Uterus (tissue), 3 donors: ENCODE measurements at regions not wholly inside any gene's neighbourhood (a gene's known extent, or its start where the extent isn't known, plus 50 kb on each side); places are given as distances from the start of the nearest gene placed in this dataset.

Experiments used
- DNase-seq, 2 donors: peaks; one replicate each; pipeline ENCODE4 v3.0.0-alpha.2; 2019 to 2020
- H3K27ac ChIP-seq, 2 donors: fragments of 200-600 bp; sonication (generic); 1 replicate in 1 of 2; 2 replicates in 1 of 2; pipeline ENCODE4 v1.5.1; 2016 to 2018
- H3K27me3 ChIP-seq, 2 donors: fragments of 200-600 bp; sonication (generic); one replicate each; pipeline ENCODE4 v1.5.1; 2018 to 2019; ENCODE audit warnings: control low read depth in 1 of 2
- H3K36me3 ChIP-seq, 2 donors: fragments of 200-600 bp; sonication (generic); one replicate each; pipeline ENCODE4 v1.5.1; 2019; ENCODE audit warnings: control low read depth in 1 of 2
- H3K4me1 ChIP-seq, 2 donors: fragments of 200-600 bp; sonication (generic); one replicate each; pipeline ENCODE4 v1.5.1; 2018 to 2019; ENCODE audit warnings: control low read depth in 1 of 2
- H3K4me3 ChIP-seq, 2 donors: fragments of 200-600 bp; sonication (generic); 1 replicate in 1 of 2; 2 replicates in 1 of 2; pipeline ENCODE4 v1.5.1; 2018 to 2019; ENCODE audit warnings: mild to moderate bottlenecking in 1 of 2
- H3K9me3 ChIP-seq, 2 donors: fragments of 200-600 bp; sonication (generic); one replicate each; pipeline ENCODE4 v1.5.1; 2019; ENCODE audit warnings: control low read depth in 1 of 2
- CTCF ChIP-seq, 4 experiments: fragments of 200-600 bp in 2 of 4; fragments of 450-650 bp in 2 of 4; sonication (generic) in 2 of 4; IDR thresholded peaks; one replicate each; pipeline ENCODE4 v1.5.1; 2016 to 2019; ENCODE audit warnings: antibody characterized with exemption in 4 of 4, mild to moderate bottlenecking in 2 of 4, moderate library complexity in 1 of 4
- POLR2A ChIP-seq, 2 donors: fragments of 450-650 bp; IDR thresholded peaks; one replicate each; pipeline ENCODE4 v1.6.1; 2016; ENCODE audit warnings: antibody characterized with exemption in 2 of 2, mild to moderate bottlenecking in 1 of 2, moderate library complexity in 1 of 2
- intact Hi-C: fragments of 100-400 bp; cut with DNase I; formaldehyde crosslinking; loops from one replicate; pipeline ENCODE4 v1.15.1; 2023; ENCODE audit warnings: low total_unique reads
- donor health status: DM: yes; HTN: yes; CAD: no.

GRCh38 chr3:65070968-65071367, 383.2 kb upstream of the ADAMTS9 start:
- no peak for DNase-seq
- no peaks in the 10 kb centered on the region for H3K36me3 ChIP-seq
- H3K4me1 ChIP-seq = no peaks in the 10 kb centered on the region
- no peaks in the 10 kb centered on the region for H3K27me3 ChIP-seq
- TF ChIP-seq CTCF (IDR thresholded peaks at IDR 0.05) = no peak
- TF ChIP-seq POLR2A (IDR thresholded peaks at IDR 0.05) = no peak
- no peak overlapping the region for H3K27ac ChIP-seq
- no peaks in the 10 kb centered on the region for H3K9me3 ChIP-seq
- intact Hi-C loops = no loop called here
- no peak overlapping the region for H3K4me3 ChIP-seq

- no peak overlapping the region for H3K27ac ChIP-seq
- no peak overlapping the region for H3K4me3 ChIP-seq
- intact Hi-C loops = no loop called here
- H3K9me3 ChIP-seq = no peaks in the 10 kb centered on the region
- no peaks in the 10 kb centered on the region for H3K27me3 ChIP-seq
- no peaks in the 10 kb centered on the region for H3K36me3 ChIP-seq
- H3K4me1 ChIP-seq = no peaks in the 10 kb centered on the region
- no peak for DNase-seq
- no peak for TF ChIP-seq CTCF (IDR thresholded peaks at IDR 0.05)
- no peak for TF ChIP-seq POLR2A (IDR thresholded peaks at IDR 0.05)
Measured at GRCh38 chr3:65060904-65061303, 373.1 kb upstream of the ADAMTS9 start.

GRCh38 chr3:65052101-65052500, 364.3 kb upstream of the ADAMTS9 start:
- no peaks in the 10 kb centered on the region for H3K36me3 ChIP-seq
- no peaks in the 10 kb centered on the region for H3K9me3 ChIP-seq
- intact Hi-C loops = no loop called here
- no peaks in the 10 kb centered on the region for H3K27me3 ChIP-seq
- DNase-seq = no peak
- no peak overlapping the region for H3K4me3 ChIP-seq
- H3K4me1 ChIP-seq = no peaks in the 10 kb centered on the region
- TF ChIP-seq CTCF (IDR thresholded peaks at IDR 0.05) (no peak), POLR2A (IDR thresholded peaks at IDR 0.05) (no peak)
- H3K27ac ChIP-seq = no peak overlapping the region

GRCh38 chr3:65048151-65048550, 360.4 kb upstream of the ADAMTS9 start:
- Histone ChIP-seq H3K9me3 (no peaks in the 10 kb centered on the region), H3K4me3 (no peak overlapping the region)
- TF ChIP-seq CTCF (IDR thresholded peaks at IDR 0.05) = no peak
- TF ChIP-seq POLR2A (IDR thresholded peaks at IDR 0.05) = no peak

GRCh38 chr3:65045138-65045537, 357.3 kb upstream of the ADAMTS9 start:
- no peaks in the 10 kb centered on the region for H3K36me3 ChIP-seq
- no peaks in the 10 kb centered on the region for H3K9me3 ChIP-seq
- H3K27ac ChIP-seq = no peak overlapping the region
- TF ChIP-seq POLR2A (IDR thresholded peaks at IDR 0.05) = no peak
- no peaks in the 10 kb centered on the region for H3K4me1 ChIP-seq
- DNase-seq = no peak
- no peaks in the 10 kb centered on the region for H3K27me3 ChIP-seq
- no peak overlapping the region for H3K4me3 ChIP-seq
- intact Hi-C loops = no loop called here

More at GRCh38 chr3:65048151-65048550, 360.4 kb upstream of the ADAMTS9 start:
- intact Hi-C loops = no loop called here
- H3K27me3 ChIP-seq = no peaks in the 10 kb centered on the region
- no peaks in the 10 kb centered on the region for H3K4me1 ChIP-seq
- no peaks in the 10 kb centered on the region for H3K36me3 ChIP-seq
- DNase-seq = no peak
- no peak overlapping the region for H3K27ac ChIP-seq

GRCh38 chr3:65044401-65044800, 356.6 kb upstream of the ADAMTS9 start:
- no peak for TF ChIP-seq POLR2A (IDR thresholded peaks at IDR 0.05)
- no peak for TF ChIP-seq CTCF (IDR thresholded peaks at IDR 0.05)
- Histone ChIP-seq H3K27ac (no peak overlapping the region), H3K27me3 (no peaks in the 10 kb centered on the region), H3K9me3 (no peaks in the 10 kb centered on the region), H3K36me3 (no peaks in the 10 kb centered on the region), H3K4me1 (no peaks in the 10 kb centered on the region), H3K4me3 (no peak overlapping the region)
- intact Hi-C loops = no loop called here
- no peak for DNase-seq
